ENCODE measurements at regions not wholly inside any gene's neighbourhood (a gene's known extent, or its start where the extent isn't known, plus 50 kb on each side); places are given as distances from the start of the nearest gene placed in this dataset.
"Not testable (repeated sequence)": the region's sequence is repeated elsewhere in the genome, so short reads cannot be mapped to it uniquely, and the experiment has no call there.

DNA sequence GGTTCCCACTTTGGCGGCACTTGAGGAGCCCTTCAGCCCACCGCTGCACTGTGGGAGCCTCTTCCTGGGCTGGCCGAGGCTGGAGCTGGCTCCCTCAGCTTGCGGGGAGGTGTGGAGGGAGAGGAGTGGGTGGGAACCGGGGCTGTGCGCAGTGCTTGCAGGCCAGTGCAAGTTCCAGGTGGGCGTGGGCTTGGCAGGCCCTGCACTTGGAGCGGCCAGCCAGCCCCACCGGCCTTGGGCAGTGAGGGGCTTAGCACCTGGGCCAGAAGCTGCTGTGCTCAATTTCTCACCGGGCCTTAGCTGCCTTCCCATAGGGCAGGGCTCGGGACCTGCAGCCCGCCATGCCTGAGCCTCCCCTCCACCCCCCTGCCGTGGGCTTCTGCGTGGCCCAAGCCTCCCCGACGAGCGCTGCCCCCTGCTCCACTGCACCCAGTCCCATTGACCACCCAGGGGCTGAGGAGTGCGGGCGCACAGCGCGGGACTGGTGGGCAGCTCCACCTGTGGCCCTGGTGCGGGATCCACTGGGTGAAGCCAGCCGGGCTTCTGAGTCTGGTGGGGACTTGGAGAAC, 474.3 kb downstream of the MID1IP1 start:
- no peak for DNase-seq (ENCODE audit: low read depth in 2 of 2, low spot score in 1 of 2)

DNA sequence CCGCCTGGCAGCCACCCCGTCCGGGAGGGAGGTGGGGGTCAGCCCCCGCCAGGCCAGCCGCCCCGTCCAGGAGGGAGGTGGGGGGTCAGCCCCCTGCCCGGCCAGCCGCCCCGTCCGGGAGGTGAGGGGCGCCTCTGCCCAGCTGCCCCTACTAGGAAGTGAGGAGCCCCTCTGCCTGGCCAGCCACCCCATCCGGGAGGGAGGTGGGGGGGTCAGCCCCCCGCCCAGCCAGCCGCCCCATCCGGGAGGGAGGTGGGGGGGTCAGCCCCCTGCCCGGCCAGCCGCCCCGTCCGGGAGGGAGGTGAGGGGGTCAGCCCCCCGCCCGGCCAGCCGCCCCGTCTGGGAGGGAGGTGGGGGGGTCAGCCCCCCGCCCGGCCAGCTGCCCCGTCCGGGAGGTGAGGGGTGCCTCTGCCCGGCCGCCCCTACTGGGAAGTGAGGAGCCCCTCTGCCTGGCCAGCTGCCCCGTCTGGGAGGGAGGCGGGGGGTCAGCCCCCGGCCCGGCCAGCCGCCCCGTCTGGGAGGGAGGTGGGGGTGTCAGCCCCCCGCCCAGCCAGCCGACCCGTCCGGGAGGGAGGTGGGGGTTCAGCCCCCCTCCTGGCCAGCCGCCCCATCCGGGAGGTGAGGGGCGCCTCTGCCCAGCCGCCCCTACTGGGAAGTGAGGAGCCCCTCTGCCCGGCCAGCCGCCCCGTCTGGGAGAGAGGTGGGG, 476.6 kb downstream of the MID1IP1 start:
- not testable (repeated sequence) for DNase-seq (ENCODE audit: low read depth in 2 of 2, low spot score in 1 of 2)

DNA sequence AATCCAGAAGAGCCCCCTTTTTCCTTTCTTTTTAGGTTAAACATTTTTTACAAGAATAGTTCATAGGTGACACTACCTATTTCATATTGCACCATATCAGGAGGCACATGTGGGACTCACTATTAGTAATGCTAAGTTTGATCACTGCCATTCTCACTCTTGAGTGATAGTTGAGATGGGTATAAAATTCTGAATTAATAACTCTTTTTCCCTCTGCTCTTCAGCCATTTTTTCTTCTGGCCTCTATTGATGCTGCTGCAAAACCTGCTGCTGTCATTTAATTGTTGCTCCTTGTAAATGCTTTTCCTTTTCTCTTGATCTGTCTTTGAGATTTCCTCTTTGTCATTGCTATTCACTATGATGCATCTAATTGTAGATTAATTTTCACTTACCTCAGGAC, 482.0 kb downstream of the MID1IP1 start:
- DNase-seq (ENCODE audit: low read depth in 2 of 2, low spot score in 1 of 2), result no peak

DNA sequence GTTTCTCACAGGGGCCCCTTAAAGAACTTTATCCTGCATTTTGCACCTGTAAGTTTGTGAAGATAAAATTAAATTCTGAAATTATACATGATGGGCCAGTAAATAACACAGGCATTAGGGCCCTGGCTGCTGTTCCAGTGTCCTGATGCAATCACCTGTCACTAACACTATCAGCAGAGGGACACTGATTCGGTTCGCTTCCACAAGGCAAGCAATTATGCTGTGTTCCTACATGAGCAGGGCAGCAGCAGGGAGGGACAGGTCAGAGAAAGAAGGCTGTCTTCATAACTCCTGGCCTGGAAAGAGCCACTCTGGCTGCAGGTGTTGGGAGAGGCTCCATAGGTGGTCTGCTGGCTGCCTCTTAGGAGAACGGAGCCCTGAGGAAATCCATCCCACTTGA, 487.3 kb downstream of the MID1IP1 start:
- DNase-seq (ENCODE audit: low read depth in 2 of 2, low spot score in 1 of 2), result no peak

DNA sequence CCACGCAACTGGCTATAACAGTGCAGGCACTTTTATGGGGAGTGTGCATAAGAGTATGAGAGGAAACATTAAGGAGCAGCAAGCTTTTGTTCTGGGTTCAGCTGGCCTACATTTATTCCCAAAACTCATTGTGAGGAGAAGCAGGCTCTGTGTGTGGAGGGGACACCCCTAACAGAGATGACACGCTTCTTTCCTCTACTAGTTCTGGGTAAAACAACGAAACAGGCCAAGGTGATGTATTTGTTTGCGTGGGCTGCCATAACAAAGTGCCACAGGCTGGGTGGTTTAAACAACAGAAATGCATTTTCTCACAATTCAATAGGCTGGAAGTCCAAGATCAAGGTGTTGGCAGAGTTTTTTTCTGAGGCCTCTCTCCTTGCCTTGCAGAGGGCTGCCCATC, 488.6 kb downstream of the MID1IP1 start:
- no peak for DNase-seq (ENCODE audit: low read depth in 2 of 2, low spot score in 1 of 2)

DNA sequence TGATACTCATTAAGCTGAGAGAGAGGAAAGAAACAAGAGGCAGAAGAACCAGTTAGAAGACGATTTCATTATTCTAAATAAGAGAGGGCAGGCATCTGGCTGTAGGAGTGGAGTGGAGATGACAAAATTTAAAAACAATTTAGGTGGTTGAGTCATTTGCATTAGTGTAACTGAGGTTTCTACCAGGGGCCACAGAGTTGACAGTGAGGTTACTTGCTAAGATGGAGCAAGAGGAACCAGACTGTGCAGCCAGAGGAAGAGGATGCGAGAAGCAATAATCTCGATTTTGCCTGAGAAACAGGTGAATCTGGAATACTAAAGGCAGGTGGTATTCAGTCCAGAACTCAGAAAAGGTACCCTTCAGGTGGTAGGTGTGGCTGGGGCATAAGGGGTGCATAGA, 491.9 kb downstream of the MID1IP1 start:
- DNase-seq (ENCODE audit: low read depth in 2 of 2, low spot score in 1 of 2), result no peak

DNA sequence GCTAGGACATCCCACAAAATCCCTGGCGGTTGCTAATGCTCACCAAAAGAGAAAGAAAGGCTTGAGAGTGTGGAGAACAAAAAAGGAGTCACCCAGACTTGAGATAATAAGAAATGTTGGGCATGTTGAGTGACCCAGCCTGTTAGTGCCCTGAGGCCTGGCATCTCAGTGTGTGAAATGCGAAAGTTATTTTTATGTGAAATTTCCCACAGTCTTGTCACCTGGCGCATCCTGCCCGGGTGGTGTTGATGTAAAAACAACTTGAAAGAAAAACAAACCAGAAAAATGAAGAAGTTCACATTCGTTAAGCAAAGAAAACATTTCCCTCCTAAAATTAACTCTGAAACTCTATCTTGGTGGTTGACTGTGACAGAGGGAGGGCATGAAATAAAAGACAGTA, 495.2 kb downstream of the MID1IP1 start:
- DNase-seq (ENCODE audit: low read depth in 2 of 2, low spot score in 1 of 2), result no peak

DNA sequence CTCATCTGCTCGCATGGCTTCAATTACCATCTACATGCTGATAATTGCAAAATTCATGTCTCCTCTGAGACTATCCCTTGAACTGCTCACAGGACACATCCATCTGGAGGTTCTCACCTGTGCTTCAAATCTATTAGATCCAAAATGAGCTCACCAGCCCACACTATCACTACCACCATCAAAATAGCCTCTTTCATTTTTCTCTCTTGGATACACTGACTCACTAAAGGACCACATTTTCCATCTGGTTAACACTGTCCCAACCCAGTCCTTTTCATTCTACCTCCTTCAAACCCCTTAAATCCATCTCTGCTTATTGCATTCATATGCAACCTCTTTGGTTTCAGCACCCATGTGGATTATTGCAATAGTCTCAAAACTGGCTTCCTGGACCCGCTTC, 497.6 kb downstream of the MID1IP1 start:
- no peak for DNase-seq (ENCODE audit: low read depth in 2 of 2, low spot score in 1 of 2)

DNA sequence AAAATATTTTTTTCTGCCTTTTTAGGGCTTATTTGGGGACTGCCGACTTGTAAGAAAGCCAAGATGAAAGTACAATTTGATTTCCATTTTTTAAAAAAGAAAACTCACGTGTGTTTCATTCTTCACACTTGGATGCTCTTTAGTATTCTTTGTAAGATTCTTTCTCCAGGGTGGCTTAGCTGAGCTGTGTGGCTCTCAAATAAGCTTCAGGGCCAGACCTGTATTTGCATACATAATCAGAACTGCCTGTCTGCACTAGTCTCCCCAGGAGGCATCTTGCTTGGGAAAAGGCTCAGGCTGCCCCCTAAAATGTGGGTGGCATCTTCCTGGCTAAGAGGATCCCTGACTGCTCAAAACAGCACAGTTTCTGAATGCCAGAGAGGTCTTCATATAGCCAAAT, 498.4 kb downstream of the MID1IP1 start:
- DNase-seq (ENCODE audit: low read depth in 2 of 2, low spot score in 1 of 2), result no peak

DNA sequence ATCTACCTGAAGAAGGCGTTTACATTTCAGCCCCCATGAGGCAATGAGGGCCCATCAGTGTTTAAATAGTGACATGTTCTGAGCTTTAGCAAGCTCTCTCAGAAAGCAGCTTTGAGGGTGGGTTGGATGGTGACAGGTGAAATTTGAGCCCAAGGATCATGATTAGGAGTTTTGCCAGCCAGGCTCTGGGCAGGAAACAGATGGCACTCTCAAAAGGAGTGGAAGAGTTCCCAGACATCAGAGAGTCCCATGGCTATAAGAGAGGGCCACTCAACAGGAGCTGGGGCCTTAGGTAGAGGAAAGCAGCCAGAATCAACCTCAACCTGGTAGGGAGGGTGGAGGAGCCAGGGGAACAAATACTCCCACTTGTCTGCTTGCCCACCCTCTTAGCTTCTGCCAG, 499.8 kb downstream of the MID1IP1 start:
- DNase-seq (ENCODE audit: low read depth in 2 of 2, low spot score in 1 of 2), result no peak

DNA sequence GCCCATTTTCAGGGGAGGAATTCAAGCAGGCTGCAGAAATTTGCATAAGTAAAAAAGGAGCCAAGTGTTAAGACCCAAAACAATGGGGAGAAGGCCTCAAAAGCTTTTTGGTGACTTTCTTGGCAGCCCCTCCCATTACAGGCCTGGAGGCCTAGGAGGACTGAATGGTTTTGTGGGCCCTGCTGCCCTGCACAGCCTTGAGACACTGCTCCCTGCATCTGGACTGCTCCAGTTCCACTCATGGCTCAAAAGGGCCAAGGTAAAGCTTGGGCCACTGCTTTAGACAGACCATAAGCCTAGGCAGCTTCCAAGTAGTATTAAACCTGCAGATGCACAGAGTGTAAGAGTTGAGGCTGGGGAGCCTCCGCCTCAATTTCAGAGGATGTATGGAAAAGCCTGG, 501.6 kb downstream of the MID1IP1 start:
- DNase-seq (ENCODE audit: low read depth in 2 of 2, low spot score in 1 of 2), result no peak

DNA sequence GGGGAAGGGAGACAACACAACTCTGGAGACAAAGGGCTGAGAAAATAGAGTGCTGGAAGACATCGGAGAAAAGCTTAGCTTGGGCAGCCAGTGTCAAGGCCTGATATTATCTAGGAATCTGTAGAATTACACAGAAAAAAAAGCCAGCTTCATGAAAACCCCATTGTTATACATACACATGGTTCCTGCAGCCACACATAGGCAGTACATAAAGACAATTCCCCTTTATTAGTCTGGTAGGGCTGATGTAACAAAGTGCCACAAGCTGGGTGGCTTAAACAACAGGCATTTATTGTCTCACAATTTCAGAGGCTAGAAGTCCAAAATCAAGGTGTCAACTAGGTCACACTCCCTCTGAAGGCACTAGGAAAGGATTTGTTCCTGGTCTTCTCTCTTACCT, 503.5 kb downstream of the MID1IP1 start:
- DNase-seq (ENCODE audit: low read depth in 2 of 2, low spot score in 1 of 2), result no peak

DNA sequence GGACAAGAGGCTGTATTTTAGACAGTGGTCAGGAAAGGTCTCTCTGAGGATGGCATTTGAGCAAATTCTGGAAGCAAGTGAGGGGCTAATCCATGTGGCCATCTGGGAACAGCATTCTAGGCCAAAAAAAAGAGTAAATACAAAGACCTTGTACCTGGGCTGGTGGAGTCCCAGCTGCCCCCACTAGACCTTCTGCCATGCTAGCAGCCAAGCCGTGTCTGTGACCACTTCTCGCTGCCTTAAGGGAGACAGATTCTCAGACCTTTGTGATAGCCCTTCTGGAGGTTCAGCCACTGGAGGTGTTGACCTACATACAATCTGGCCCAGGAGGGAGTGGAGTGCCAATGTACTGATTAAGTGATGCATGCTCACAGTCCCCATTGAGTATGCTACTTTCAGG, 506.2 kb downstream of the MID1IP1 start:
- DNase-seq (ENCODE audit: low read depth in 2 of 2, low spot score in 1 of 2), result no peak

DNA sequence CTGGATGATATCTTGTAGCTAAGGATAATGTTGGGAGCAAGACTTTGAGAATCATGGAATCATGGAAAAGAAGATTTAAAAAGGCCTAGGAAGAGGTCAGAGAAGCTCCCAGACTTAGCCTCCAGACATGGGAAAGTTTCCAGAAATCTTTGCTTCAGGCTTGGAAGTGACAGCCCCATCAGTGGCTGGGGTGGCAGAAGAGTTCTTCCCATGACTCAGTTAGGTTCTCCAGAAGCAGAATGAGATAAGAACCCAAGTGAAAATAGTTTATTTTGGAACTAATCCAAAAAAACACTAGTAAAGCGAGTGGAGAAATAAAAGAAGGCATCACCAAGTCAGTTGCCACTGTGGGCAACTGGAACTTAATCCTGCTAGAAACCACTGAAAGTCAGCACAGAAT, 506.9 kb downstream of the MID1IP1 start:
- no peak for DNase-seq (ENCODE audit: low read depth in 2 of 2, low spot score in 1 of 2)

DNA sequence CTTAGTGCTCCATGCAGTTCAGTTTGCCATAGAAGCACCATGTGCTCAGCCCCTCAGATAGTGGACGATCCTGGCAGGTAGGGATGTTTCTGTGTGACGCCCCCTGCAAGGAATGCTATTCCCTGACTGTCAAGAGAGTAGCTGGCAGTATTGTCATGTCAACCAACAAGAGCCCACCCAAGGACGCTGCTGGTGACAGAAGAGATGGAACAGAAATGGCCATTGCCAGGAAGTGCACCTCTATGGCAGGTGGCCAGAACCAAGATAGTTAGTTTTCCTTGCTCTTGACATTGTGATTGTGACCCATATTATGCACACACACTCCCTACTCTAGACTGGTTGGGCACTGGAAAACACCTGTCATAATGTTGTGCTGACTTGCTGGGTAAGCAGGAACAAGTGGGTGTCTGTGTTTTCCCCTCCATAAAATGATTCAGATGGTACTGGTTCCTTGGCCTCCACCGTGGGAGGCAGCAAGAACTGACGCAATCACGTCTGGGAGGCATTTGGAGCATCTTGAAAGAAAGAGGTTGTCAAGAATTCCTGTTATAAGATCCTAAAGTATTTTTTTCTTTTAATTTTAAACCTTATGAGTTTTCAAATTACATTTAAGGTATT, 507.9 kb downstream of the MID1IP1 start:
- no peak for DNase-seq (ENCODE audit: low read depth in 2 of 2, low spot score in 1 of 2)

DNA sequence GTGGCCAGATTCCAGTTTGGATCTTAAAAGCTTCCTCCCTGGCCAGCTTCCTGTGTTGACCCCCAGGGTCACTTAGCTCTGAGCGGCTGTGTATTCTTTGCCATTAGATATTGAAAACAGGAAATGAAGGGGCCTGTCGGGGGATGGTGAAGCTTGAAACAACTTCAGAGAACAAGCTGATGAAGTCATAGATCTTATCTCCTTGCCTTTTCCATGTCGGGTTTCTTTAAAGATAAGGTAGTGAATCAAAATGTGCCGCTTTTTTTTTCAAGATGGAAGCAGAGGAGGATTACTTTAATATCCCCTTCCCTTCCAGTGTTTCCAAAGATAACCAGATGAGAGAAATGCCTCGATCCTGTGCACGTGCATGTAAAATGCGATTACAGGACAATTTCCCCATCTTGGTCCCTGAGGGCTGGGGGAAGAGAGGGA, 508.5 kb downstream of the MID1IP1 start:
- DNase-seq (ENCODE audit: low read depth in 2 of 2, low spot score in 1 of 2), result no peak

DNA sequence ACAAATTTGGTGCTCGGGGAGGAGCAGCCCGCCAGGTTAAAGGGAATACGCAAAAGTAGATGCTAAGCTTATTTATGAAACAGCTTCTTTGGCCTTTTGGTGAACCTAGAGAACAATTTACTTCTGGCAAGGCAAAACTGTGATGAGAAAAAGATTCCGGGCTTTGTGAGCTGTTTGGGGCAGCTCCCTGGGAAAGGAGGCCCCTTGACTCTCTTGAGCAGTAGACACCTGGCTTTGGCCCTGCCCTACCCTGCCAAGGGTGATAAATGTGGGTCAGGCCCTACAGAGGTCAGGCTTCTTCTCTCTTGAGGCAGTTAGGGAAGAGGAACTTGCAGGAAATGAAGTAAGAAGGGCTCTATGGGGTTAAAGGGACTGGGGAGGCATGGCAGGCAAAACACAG, 509.6 kb downstream of the MID1IP1 start:
- no peak for DNase-seq (ENCODE audit: low read depth in 2 of 2, low spot score in 1 of 2)

DNA sequence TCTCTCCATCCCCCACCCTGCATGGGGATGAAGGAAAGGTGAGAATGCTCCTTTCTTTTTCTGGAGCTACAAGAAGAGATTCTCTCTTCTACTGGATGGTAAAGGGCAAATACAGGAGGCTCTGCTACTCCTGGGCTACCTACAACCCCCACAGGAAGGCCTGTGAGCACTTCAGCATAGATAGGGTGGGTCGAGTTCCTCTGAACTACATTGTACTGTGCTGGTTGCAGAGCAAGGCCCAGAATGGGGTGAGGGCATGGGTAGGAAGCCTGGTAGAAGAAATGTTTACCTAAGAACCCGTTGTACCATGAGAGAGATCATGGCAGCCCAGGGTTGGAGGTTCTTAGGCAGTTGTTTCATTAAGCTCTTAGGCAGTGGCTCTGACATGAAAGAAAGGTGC, 510.4 kb downstream of the MID1IP1 start:
- no peak for DNase-seq (ENCODE audit: low read depth in 2 of 2, low spot score in 1 of 2)

DNA sequence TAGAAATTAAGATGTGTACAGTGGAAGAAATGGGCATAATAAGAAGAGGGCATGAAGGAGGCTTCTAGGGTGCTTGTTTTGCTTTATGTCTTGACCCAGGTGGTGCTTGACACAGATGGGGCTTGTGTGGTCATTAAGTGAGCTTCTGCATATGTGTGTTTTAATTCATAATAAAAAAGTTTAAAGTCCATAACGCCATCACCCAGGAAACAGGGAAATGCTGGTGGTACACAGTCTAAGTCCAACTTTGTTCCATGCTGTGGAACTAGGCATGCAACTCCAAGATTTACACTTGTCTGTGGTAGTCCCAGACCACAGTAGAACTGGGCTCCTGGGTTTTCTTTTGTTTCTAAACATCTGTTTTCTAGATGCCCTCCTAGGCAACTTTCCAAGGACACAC, 511.9 kb downstream of the MID1IP1 start:
- DNase-seq (ENCODE audit: low read depth in 2 of 2, low spot score in 1 of 2), result no peak

DNA sequence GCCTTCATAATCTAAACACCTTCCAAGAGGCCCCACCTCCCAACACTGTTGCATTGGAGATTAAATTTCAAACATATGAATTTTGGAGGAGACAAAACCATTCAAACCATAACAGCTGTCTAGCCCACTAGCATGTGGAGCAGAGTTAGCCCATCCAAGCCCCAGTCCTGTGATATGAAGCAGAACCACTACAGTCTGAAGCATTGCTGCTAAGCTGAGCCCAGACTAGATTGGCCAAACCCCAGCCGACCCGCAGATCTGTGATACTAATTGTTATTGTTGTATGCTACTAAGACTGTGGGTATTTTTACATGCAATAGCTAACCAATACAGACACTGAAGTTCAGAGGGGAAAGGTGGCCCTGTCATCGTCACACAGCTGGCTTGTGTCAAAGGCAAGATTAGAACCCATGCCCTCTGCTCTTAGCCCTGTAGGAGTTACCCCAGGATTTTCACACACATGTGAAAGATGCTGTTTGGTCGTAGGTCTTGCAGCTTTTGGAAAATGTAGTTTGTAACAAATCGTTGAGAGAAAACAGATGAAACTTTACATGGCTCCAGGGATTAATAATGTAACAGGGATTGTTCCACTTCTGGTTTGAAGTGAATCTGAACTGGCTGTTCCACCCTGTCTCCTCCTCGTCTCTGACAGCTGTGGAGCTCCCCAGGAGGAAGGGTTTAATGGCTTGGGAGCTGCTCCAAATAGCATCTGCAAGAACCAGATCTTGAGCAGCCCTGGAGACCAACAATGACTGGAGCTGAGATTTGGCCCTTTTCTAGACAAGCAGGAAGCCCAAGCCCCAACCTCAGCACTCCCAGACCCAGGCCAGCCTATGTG, 517.5 kb downstream of the MID1IP1 start:
- no peak for DNase-seq (ENCODE audit: low read depth in 2 of 2, low spot score in 1 of 2)

DNA sequence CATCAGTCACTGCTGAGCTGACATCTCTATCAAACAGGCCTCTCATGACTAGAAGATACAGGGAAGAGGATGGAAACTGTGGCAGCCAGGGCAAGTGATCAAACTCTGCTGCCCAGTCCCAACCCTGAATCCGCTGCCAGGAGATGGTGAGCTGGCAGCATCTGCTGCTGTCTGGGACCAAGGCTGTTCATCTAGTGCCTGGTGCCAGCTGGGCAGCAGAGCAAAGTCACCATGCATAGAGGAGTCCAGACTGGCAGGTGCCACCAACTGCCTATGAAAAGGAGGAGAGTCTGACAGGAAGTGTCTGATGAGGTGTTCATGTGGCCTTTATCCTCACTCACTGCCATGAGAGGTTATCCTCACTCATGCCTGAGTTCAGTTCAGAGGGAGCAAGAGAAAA, 518.9 kb downstream of the MID1IP1 start:
- no peak for DNase-seq (ENCODE audit: low read depth in 2 of 2, low spot score in 1 of 2)

DNA sequence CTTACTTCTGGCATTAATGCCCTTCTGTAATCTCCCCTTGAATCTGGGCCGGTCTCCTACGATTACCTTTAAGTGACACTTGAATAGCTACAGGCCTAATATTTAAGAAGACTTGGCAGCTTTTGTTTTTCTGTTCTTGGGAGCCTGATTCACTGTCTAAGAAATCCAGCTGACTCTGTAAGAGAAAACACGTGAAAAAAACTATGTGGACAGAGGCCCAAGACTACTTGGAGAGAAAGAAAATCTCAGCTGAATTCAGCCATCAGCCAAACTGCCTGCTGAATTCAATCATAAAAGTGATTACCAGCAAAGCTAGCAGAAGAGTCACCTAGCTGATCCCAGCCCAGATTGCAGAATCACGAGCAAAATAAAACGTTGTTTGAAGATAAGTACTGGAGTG, 521.2 kb downstream of the MID1IP1 start:
- DNase-seq (ENCODE audit: low read depth in 2 of 2, low spot score in 1 of 2), result no peak
